Skeletal muscle tissue (tissue), 3 donors: ENCODE measurements at regions not wholly inside any gene's neighbourhood (a gene's known extent, or its start where the extent isn't known, plus 50 kb on each side); places are given as distances from the start of the nearest gene placed in this dataset.

ENCODE experiments used
- H3K27ac ChIP-seq: one replicate; pipeline ENCODE4 v1.7.0; 2013; ENCODE audit warnings: mild to moderate bottlenecking, low read depth, low read length, inconsistent platforms
- H3K27me3 ChIP-seq, 3 donors: one replicate each; pipeline ENCODE4 v1.7.0; 2013; ENCODE audit warnings: low read length in 3 of 3; ENCODE audit not compliant: control insufficient read depth in 3 of 3, insufficient read depth in 3 of 3
- H3K36me3 ChIP-seq, 3 donors: one replicate each; pipeline ENCODE4 v1.7.0; 2013; ENCODE audit warnings: low read length in 3 of 3; ENCODE audit not compliant: control insufficient read depth in 3 of 3, insufficient read depth in 3 of 3
- H3K4me1 ChIP-seq, 3 donors: one replicate each; pipeline ENCODE4 v1.7.0; 2013; ENCODE audit warnings: low read length in 3 of 3, mild to moderate bottlenecking in 3 of 3; ENCODE audit not compliant: control insufficient read depth in 3 of 3, insufficient read depth in 3 of 3
- H3K4me3 ChIP-seq, 3 donors: one replicate each; pipeline ENCODE4 v1.7.0; 2013; ENCODE audit warnings: low read length in 3 of 3
- H3K9ac ChIP-seq, 3 donors: one replicate each; pipeline ENCODE4 v1.7.0; 2013; ENCODE audit warnings: low read length in 3 of 3, mild to moderate bottlenecking in 3 of 3, moderate library complexity in 2 of 3, low read depth in 1 of 3
- H3K9me3 ChIP-seq, 3 donors: one replicate each; pipeline ENCODE4 v1.7.0; 2013; ENCODE audit warnings: low read length in 3 of 3; ENCODE audit not compliant: control insufficient read depth in 3 of 3
- donor health status: Osteomylitis.

DNA sequence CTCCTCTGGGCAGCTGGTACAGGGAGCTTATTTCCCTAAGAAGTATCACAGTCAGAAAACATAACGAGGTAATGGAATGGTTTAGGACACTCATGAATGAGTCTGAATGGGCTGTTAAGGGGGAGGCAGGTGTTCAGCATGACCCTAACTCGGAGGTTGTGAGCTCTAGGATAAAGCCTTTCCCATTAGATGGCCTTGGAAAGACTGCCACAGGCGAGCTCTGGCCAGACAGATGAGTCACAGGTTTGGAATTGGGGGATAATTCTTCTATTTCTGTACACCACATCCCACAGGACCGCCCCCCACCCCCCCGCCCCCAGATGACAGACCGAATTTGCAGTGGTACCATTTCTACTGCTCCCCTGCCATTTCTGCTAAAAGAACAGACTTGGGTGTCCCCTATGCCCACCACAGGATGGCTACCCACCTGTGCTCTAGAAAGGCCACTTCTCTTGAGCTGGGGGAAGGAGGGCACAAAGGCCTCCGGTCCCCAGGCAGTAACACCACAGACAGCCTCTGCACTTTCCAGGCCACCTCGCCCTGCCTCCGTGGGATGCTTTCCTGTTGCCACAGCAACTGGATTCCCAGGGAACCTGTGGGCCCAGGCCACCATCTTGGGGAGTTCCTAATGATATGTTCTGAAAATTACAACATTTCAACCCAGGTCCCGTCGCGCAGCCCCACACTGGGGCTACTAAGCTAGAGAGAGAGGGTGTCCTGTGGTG is 76.7 kb downstream of the TRIM29 start:
- Histone ChIP-seq H3K36me3 (no peaks in the 10 kb centered on the region), H3K9me3 (no peaks in the 10 kb centered on the region), H3K4me3 (no peak overlapping the region), H3K9ac (no peak overlapping the region), H3K27me3 (peaks cover 4 to 27% (median 25%) of the 10 kb centered on the region in 3 donors), H3K4me1 (no peaks in the 10 kb centered on the region), H3K27ac (no peak overlapping the region)

DNA sequence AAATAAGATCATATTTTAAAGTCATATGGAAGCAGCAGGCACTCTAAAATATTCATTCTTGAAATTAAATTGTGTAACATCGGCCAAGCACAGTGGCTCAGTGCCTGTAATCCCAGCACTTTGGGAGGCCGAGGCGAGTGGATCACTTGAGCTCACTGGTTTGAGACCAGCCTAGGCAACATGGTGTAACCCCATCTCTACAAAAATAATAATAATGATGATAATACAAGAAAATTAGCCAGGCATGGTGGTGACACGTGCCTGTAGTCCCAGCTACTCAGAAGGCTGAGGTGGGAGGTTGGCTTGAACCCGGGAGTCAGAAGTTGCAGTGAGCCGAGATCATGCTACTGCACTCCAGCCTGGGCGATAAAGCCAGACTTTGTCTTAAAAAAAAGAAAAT is 77.4 kb downstream of the TRIM29 start:
- H3K4me3 ChIP-seq, result no peak overlapping the region
- H3K27me3 ChIP-seq, result peaks cover 4 to 24% (median 19%) of the 10 kb centered on the region in 3 donors
- no peaks in the 10 kb centered on the region for H3K4me1 ChIP-seq
- no peaks in the 10 kb centered on the region for H3K9me3 ChIP-seq
- no peaks in the 10 kb centered on the region for H3K36me3 ChIP-seq
- H3K9ac ChIP-seq, result no peak overlapping the region
- H3K27ac ChIP-seq, result no peak overlapping the region

GRCh38 chr11:120058931-120059330 is 79.0 kb downstream of the TRIM29 start:
- no peaks in the 10 kb centered on the region for H3K36me3 ChIP-seq
- H3K9ac ChIP-seq, result no peak overlapping the region
- no peak overlapping the region for H3K4me3 ChIP-seq

DNA sequence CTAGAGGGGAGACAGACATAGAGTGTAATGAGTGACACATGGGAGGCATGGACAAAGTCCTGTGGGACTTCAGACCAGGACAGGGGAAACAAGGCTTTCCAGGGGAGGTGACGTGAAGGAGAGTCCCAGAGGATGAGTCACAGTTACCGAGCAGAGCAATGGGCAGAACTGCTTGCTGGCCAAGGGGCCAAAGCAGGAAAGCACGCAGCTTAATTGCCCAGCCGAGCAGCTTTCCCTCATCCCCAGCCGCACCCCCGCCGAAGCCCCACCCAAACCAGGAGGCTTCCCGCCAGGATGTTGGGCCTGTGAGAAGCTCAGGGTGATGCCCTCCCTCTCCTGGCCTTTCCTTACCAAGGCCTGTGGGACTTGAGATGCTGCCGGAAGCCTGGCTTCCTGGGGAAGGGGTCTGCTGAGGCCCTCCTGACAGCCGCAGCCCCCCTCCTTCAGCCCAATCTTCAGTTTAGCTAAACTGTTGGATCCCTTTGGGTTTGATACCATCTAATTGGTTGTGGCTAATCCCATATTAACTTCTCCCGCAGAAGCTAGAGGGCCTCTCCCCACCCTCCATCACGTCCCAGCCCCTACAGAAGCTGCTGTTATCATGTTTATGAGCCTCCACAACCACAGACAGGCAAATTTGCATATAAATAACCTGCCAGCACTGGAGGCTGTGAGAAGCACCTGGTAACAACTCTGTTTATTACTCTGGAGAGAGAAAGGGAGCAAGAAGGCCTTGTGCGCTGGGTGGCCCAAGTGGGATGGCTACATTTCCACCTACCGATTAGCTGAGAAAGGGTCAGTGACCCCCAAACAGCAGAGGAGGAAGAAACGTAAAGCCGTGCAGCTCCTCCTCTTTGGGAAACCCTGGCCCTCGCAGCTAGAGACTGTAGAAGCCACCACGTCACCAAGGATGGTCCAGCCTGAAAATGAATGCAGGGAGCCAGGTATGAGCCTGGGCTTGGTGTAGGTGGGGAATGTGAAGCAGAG is 80.0 kb downstream of the TRIM29 start:
- H3K9ac ChIP-seq, result no peak overlapping the region
- H3K36me3 ChIP-seq, result no peaks in the 10 kb centered on the region
- H3K4me1 ChIP-seq, result no peaks in the 10 kb centered on the region
- H3K27me3 ChIP-seq, result peaks cover 4 to 17% (median 16%) of the 10 kb centered on the region in 3 donors
- peaks cover 0 to under 1% (median 0%) of the 10 kb centered on the region in 3 donors for H3K9me3 ChIP-seq
- no peak overlapping the region for H3K4me3 ChIP-seq
- no peak overlapping the region for H3K27ac ChIP-seq

More at GRCh38 chr11:120058931-120059330, 79.0 kb downstream of the TRIM29 start:
- Histone ChIP-seq H3K27ac (no peak overlapping the region), H3K9me3 (no peaks in the 10 kb centered on the region), H3K4me1 (no peaks in the 10 kb centered on the region), H3K27me3 (peaks cover 4 to 17% (median 16%) of the 10 kb centered on the region in 3 donors)

DNA sequence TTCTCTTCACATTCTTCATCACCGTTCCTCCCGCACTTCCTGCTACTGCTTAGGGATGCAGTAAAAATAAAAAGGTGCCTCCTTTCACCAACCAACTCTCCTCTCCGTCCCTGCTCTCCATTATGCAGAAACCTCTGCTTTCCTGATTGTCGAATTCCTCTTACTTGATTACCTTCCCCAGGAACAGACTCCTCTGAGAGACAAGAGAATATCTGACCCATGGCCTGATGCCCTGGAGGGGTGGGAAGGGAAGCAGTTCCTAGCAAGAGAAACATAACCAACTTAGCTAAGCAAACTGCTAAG is 80.9 kb downstream of the TRIM29 start:
- Histone ChIP-seq H3K9me3 (peaks cover 0 to 3% (median 2%) of the 10 kb centered on the region in 3 donors), H3K4me1 (no peaks in the 10 kb centered on the region), H3K9ac (no peak overlapping the region), H3K36me3 (no peaks in the 10 kb centered on the region), H3K27me3 (peaks cover 4 to 13% (median 13%) of the 10 kb centered on the region in 3 donors), H3K4me3 (no peak overlapping the region), H3K27ac (no peak overlapping the region)

DNA sequence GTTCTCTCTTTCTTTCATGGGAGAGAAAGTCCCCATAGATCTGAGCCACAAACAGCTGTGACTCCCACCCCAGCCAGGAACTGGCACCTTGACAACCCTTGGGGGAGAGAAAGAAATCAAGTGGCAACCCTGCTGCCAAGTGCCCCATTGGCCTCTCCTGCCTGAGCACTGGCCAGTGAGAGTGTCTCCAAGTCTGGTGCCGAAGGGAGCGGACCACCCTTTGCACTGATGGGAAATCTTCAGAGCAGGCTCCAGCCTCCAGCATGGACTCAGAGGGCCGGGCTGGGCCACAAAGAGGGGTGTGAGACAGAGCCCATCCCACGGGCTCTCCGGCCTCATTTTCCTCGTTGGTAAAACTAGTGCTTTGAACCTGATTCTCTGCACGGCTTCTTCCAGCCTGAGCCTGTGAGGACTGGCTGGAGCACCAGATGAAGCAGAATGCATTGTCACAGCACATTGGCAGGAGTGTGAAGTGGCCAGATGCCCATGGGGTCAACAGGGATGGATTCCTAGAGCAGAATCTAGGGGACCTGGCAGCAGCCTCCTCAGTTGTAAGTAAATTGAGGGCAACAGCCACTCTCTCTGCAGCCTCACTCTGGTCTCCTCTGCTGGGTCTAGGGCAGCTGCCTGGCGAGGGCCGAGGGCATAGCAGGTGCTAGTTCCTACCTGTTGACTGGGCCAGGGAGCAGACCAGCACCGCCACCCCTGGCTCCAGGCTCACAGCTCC is 81.4 kb downstream of the TRIM29 start:
- H3K27ac ChIP-seq, result no peak overlapping the region
- peaks cover 0 to 11% (median 10%) of the 10 kb centered on the region in 3 donors for H3K27me3 ChIP-seq
- no peak overlapping the region for H3K9ac ChIP-seq
- no peak overlapping the region for H3K4me3 ChIP-seq
- peaks cover 2 to 3% (median 2%) of the 10 kb centered on the region in 3 donors for H3K9me3 ChIP-seq
- H3K36me3 ChIP-seq, result no peaks in the 10 kb centered on the region
- no peaks in the 10 kb centered on the region for H3K4me1 ChIP-seq

DNA sequence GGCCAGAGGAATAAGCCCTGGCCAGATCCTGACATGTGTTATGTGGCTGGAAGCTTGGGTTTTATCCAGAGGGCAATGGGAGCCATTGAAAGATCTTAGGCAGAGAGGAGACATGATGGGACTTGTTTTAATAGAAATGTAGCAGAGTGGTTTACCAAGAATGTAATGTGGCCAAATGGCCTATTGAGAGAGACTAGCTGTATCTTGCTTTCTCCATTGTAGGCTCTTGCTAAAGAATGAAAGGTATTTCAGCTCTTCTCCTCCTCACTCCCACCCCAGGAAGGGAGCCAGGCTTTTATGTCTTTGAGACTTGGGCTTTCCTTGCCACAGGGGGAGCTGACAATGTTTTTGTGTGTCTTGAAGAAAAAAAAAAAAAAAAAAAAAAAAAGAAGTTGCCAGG is 82.3 kb downstream of the TRIM29 start:
- H3K4me1 ChIP-seq, result no peaks in the 10 kb centered on the region
- H3K36me3 ChIP-seq, result no peaks in the 10 kb centered on the region
- H3K4me3 ChIP-seq, result no peak overlapping the region
- H3K9ac ChIP-seq, result no peak overlapping the region
- peaks cover 2 to 3% (median 2%) of the 10 kb centered on the region in 3 donors for H3K9me3 ChIP-seq
- peaks cover 0 to 11% (median 7%) of the 10 kb centered on the region in 3 donors for H3K27me3 ChIP-seq
- H3K27ac ChIP-seq, result no peak overlapping the region

- Histone ChIP-seq H3K4me1 (no peaks in the 10 kb centered on the region), H3K9me3 (peaks cover 2 to 3% (median 2%) of the 10 kb centered on the region in 3 donors), H3K9ac (no peak overlapping the region), H3K27ac (no peak overlapping the region), H3K36me3 (no peaks in the 10 kb centered on the region), H3K27me3 (peaks cover 0 to 11% (median 7%) of the 10 kb centered on the region in 3 donors), H3K4me3 (no peak overlapping the region)
Observed at GRCh38 chr11:120054753-120055045, 83.2 kb downstream of the TRIM29 start.

- Histone ChIP-seq H3K27ac (no peak overlapping the region), H3K27me3 (peaks cover 0 to 11% (median 7%) of the 10 kb centered on the region in 3 donors), H3K9ac (no peak overlapping the region), H3K4me1 (no peaks in the 10 kb centered on the region), H3K4me3 (no peak overlapping the region), H3K9me3 (peaks cover 2 to 3% (median 2%) of the 10 kb centered on the region in 3 donors), H3K36me3 (no peaks in the 10 kb centered on the region)
Observed at GRCh38 chr11:120054016-120054752, 83.7 kb downstream of the TRIM29 start.
